DND-41 (cell line): ENCODE measurements at regions not wholly inside any gene's neighbourhood (a gene's known extent, or its start where the extent isn't known, plus 50 kb on each side); places are given as distances from the start of the nearest gene placed in this dataset.

ENCODE experiments used
- CTCF ChIP-seq: IDR thresholded peaks from 2 replicates; pipeline ENCODE4 v1.5.1; 2012; ENCODE audit warnings: borderline replicate concordance, low read length, moderate library complexity, mild to moderate bottlenecking; ENCODE audit not compliant: poor library complexity, severe bottlenecking; ENCODE audit errors: extremely low read depth
- EZH2 ChIP-seq: IDR thresholded peaks from 3 replicates; pipeline ENCODE4 v1.6.1; 2012; ENCODE audit warnings: borderline replicate concordance, low read depth, mild to moderate bottlenecking, moderate library complexity, low read length, inconsistent platforms; ENCODE audit not compliant: severe bottlenecking

- no peak for TF ChIP-seq CTCF
- no peak for TF ChIP-seq EZH2
Observed at GRCh38 chr2:176597916-176598315, 328.7 kb downstream of the MTX2 start.
